ENCODE measurements at regions not wholly inside any gene's neighbourhood (a gene's known extent, or its start where the extent isn't known, plus 50 kb on each side); places are given as distances from the start of the nearest gene placed in this dataset.

DNA sequence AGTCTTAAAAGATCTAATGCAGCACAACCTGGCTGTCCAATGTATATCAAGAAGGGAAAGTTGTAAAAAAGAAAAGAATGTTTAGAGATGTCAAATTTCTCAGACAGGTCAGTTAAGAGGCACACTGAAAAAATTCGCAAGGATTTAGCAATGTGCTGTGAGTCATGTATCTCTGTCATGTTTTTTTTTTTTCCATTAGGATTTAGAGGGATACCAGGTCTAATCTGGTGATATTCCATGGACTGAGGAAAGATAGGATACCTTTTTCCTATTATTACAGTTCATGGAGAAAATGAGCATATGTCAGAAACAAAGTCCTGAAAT lies 815.4 kb upstream of the PCDH10 start:
- Histone ChIP-seq H3K9ac (ENCODE audit: low read length) (no peak overlapping the region), H3K27ac (ENCODE audit: low read depth, low read length) (no peak overlapping the region), H3K79me2 (ENCODE audit: insufficient read depth, low read length) (no peaks in the 10 kb centered on the region), H3K4me1 (ENCODE audit: control insufficient read depth in 1 of 2, insufficient read depth in 2 of 2, low read length in 2 of 2) (no peaks in the 10 kb centered on the region), H4K20me1 (ENCODE audit: insufficient read depth) (no peaks in the 10 kb centered on the region), H2AFZ (ENCODE audit: low read depth, low read length, poor library complexity, severe bottlenecking) (no peak overlapping the region), H3K27me3 (ENCODE audit: insufficient read depth, low read length) (no peaks in the 10 kb centered on the region), H3K9me2 (ENCODE audit: insufficient read depth) (no peaks in the 10 kb centered on the region), H3K4me3 (replicated peaks in 1 of 2; ENCODE audit: low read depth in 1 of 2, low read length in 2 of 2) (no peak overlapping the region), H3K9me3 (ENCODE audit: control insufficient read depth in 1 of 2, insufficient read depth in 1 of 2, low read depth in 1 of 2, low read length in 2 of 2) (no peaks in the 10 kb centered on the region), H3K36me3 (ENCODE audit: control insufficient read depth in 1 of 2, insufficient read depth in 2 of 2, low read length in 2 of 2) (no peaks in the 10 kb centered on the region), H3K4me2 (ENCODE audit: low read length) (no peak overlapping the region)
- no peak for DNase-seq (ENCODE audit: low read depth, low spot score)
- no peak for ATAC-seq
- ChIA-PET CTCF (interaction anchor here (1.5 kb wide), 3 partner anchors 10 to 160 kb away, joined by 3 to 5 read pairs (median 3); no protein-coding TSS in a partner anchor), RAD21 (ENCODE audit: low non-redundant PET in 1 of 2, low total read pairs in 2 of 2, uncharacterized antibody in 2 of 2, unreplicated experiment in 2 of 2) (no interaction called here), POLR2A (no interaction called here)
- no TSS peak for BruUV-seq (replicated peaks)
- TF ChIP-seq TCF7L2 (IDR thresholded peaks at IDR 0.05; ENCODE audit: borderline replicate concordance, extremely low read depth, insufficient read depth, insufficient read length) = no peak
- TF ChIP-seq RAD21 (IDR thresholded peaks at IDR 0.05; ENCODE audit: low read depth) = no peak
- TF ChIP-seq ZNF274 (IDR thresholded peaks at IDR 0.05; ENCODE audit: low read depth, low read length) = no peak
- no peak for TF ChIP-seq POLR2AphosphoS5 (IDR thresholded peaks at IDR 0.05; ENCODE audit: low read depth, low read length)
- TF ChIP-seq POLR2A (IDR thresholded peaks at IDR 0.05; ENCODE audit: borderline replicate concordance, extremely low read depth, insufficient read depth, insufficient read length) = no peak
- TF ChIP-seq ZFX (IDR thresholded peaks at IDR 0.05) = no peak
- no peak for TF ChIP-seq ATF3 (IDR thresholded peaks at IDR 0.05)
- no peak for TF ChIP-seq CEBPB (IDR thresholded peaks at IDR 0.05; ENCODE audit: low read depth)
- TF ChIP-seq REST (IDR thresholded peaks at IDR 0.05; ENCODE audit: low read depth) = no peak
- intact Hi-C loops (cut with micrococcal nuclease) = no loop called here
